KG1 (cell line): ENCODE measurements at regions not wholly inside any gene's neighbourhood (a gene's known extent, or its start where the extent isn't known, plus 50 kb on each side); places are given as distances from the start of the nearest gene placed in this dataset.
"Not testable (repeated sequence)": the region's sequence is repeated elsewhere in the genome, so short reads cannot be mapped to it uniquely, and the experiment has no call there.

ENCODE experiments used
- DNase-seq: peaks from one replicate; lab custom pipeline; 2025; lab: John Stamatoyannopoulos, UW

DNA sequence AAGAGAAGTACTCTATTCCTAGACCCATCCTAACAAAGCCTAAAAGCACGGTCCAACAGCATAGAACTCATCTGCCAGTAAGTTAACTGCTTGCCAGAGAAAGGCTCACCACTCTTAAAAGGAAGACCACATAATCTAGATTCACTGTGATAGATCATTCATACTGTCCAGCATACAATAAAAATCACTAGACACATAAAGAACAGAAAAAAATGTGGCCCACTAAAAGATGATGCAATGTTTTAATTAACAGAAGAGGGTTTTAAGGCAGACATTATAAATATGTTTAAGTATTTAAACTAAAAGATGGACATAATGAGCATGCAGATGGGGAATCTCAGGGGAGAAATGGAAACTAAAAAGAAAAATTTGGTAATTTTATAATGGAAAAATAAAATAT, 157.5 kb upstream of the CDH4 start:
- no peak for DNase-seq

DNA sequence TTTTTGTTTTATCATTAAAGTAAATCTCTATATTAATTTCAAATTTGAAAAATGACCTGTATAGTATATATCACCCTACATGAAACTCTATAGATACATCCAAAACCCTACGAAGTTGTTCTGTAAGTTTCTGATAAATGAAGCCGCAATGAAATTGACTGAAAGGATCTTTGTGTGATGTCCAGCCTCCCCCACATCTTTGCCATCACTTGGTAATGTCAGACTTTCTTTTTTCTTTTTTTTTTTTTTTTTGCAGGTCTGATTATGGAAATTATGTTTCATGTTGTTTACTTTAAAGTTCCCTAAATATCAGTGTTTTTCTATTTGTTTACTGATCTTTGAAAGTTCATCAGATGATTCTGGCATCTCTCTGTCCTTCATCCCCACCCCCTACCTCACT, 155.6 kb upstream of the CDH4 start:
- DNase-seq = no peak

DNA sequence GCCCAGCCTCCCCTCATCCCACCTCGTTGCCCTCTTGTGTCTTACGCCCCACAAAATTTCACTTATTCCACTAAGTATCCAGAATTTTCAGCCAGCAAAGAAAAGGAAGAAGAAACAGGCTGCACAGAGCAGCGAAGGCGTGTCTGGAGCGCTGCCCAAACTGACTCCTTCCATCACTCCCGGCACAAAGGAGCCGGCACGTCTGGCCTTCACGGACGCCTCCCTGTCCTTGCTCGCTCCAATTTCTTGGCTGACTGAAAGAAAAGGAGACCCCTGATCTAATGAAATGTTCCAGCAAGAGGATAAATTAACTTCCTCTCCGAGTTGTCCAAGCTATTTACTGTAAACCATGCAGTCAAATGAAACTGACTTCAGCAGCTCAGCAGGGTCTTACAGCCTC, 152.3 kb upstream of the CDH4 start:
- no peak for DNase-seq

DNA sequence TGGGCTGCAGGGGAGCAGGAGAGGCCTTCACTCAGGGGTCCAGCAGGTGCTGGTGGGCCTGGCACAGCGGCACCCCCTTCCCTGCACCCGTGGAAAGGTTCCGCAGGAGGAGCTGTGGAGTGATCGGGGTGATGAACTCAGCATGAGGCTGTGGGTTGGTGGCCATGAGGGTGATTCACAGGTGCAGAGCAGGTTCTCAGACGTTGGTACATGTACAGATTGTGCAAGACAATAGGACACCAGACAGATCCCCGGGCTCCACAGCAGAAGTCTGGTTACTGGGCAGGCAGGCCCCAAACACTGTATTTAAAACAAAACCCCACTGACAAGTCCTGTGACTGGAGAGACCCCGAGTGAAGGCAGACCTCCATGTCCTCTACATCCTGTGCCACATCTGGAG, 151.6 kb upstream of the CDH4 start:
- no peak for DNase-seq

DNA sequence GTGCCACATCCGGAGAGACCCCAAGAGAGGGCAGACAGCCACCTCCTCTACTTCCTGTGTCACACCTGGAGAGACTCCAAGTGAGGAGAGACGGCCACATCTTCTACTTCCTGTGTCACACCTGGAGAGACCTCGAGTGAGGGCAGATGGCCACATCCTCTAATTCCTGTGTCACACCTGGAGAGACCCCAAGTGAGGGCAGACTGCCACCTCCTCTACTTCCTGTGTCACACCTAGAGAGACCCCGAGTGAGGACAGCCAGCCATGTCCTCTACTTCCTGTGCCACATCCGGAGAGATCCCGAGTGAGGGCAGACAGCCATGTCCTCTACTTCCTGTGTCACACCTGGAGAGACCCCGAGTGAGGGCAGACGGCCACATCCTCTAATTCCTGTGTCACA, 150.7 kb upstream of the CDH4 start:
- not testable (repeated sequence) for DNase-seq

DNA sequence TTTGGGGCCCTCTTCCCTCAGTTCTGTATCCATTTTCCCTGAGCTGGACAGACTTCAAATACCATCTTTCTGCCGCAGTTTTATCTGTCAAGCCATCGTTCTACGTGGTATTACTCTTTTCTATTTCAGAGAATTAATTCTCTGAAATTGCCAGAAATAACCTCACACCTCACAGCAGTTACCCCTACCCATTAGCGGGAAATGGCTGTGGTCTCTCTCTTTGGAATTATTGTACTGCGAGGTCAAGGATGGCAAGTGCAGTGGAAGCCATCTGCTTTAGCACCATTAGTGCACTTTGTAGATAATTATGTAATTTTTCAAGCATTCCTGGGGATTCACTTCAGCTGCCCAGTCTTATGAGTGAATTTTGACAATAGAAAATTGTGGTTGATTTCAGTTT, 147.8 kb upstream of the CDH4 start:
- no peak for DNase-seq

DNA sequence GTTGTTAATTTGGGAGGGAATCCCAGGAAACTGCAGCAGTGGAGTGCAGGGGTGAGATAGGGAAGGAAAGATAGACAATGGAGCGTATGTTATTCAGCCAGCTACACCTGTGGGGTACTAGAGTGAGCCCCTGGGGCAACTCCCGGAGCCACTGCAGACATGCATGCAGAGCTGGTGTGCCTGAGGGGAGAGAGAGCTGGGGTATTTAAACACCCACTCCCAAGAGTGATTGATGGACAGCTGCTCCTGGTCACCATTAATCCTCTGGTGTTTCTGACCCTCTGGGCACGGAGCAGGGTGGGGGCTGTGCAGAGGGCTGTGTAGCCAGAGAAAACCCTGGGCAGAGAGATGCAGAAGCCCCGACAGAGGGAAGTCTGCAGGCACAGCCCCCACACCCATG, 146.7 kb upstream of the CDH4 start:
- no peak for DNase-seq

DNA sequence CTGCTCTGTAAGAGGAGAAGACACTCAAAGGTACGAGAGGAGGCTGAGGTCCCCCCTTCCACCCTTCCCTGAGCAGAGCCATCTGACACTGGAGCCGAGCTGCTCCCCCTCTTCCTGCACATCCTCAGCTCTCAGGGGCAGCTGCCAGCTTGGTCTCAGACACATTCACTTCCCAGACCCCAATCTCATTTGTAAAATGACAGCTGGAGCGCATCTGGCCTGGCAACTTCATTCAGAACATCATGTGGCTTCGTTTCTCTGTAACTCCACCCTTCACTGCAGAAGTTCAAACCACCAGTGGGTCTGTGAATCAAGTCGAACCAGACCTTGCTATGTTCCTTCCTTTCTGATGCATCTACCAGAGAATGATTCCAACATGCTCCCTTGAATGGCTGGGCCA, 145.6 kb upstream of the CDH4 start:
- DNase-seq = no peak

DNA sequence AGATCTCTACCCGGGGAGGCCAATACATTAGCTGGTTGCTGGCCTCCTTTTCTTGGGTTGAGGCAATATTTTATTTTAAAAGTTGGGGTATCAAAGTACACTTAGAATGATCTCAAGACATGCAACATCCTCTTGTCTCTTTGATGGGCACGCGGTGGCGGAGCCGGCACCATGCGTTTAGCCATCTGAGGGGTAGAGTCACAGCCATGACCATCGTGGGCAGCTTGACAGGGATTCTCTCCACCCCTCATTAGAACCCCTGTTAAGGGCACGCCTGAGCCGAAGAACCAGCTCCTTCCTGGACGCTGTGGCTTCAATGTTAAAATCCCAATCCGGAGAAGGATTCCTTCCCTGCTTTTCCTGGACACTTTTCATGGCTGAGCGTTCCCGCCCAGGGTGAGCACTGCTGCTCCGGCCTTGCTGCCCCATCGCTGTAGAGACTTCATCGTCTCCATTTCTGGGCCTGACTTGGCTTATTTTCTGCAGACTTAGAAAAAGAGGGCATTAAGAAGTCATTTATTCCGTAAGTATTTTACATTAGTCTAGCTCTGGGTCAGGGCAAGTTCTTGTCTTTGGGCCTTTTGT, 142.7 kb upstream of the CDH4 start:
- no peak for DNase-seq

DNA sequence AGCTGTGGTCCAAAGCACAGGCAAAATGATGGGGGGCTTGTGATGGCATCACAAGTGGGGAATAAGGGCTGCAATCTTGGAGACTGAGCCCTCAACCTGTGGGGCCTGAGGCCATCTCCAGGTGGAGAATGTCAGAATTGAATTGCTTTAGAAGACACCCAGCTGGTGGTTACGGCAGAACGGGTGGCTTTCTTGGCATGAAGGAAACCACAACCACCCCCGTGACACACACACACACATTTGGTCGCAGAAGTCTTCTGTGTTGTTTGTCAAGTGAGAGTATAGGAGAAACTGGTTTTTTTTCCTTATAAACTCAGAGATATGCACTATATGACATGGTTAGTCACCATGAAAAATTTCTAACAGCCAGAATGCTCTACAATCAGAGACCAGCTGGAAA, 139.5 kb upstream of the CDH4 start:
- DNase-seq = no peak

DNA sequence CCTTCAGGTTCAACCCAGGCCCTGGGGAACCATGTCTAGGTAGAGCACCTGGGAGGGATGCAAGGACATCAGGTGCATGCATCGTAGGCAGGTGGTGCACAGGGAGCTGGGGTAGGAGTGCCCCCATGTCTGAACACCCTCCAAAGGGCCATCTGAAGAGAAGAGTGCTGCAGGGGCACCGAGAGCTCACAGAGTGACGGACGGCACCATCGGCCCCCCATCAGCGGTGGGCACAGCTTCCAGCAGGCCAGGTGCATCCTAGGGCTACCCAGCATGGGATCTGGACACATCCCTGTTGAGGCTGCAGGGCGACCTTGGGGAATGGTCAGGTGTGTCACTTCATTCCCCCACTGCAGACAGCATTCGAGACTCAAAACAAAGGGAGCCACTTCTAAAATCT, 138.3 kb upstream of the CDH4 start:
- DNase-seq = no peak

DNA sequence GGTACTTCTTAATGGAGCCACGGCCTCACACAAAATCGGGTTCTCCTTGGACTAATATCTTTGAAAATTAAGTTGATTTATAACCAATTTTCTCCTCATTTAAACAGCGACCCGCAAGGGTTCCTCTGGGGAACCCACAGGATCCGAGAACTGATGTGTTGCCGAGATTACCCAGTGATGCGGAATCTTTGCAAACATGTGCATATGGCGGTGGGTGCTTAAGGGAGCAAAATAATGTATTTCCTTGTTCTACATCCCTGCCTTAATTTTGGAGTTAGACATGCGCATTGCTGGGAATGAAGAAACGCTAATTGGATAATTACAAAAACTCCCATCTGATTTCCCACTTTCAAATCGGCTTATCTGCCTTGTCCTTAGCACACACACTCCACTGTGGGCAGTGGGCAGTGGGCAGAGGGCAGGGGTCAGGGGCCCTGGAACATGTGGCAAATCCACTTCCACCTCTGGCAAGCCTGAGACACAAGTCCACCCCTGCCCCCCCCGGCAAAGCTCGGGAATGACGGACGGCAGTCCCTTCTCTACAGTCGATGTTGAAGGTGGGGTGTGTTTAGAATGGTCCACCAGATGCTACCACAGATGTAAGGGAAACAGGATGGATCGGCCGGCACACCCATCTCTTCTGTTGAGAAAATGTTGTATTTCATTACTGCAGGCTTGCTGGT, 137.4 kb upstream of the CDH4 start:
- no peak for DNase-seq

DNA sequence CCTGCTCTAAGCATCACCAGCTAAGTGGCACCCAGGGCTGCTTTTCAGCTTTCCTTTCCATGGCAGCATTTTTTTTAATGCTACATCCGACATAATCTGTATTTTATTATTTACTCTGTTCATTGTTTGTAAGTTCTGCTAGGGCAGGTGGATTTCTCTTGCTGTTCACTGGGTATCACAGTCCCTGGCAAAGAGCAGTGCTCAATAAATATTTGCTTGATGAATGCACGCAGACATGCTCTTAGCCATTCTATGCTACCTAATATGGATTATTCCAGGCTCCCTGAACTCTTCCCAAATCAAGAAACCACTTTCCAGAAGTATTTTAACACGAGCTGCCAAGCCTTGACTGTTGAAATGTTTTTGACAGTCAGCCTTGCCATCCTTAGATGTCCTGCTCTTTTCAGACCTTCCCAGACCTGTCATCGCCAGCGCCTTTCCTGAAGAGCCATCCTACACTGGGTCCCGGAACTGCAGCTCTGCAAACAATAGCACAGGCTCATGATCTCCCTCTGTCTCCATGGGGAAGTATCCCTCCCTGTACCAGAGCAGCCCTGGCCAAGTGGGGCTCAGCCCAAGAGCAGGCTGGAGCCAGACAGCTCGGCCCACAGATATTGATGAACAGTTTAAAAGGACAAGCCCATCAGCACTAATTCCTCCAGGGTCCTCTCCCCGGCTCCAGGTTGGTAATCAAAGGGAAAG, 136.5 kb upstream of the CDH4 start:
- no peak for DNase-seq

DNA sequence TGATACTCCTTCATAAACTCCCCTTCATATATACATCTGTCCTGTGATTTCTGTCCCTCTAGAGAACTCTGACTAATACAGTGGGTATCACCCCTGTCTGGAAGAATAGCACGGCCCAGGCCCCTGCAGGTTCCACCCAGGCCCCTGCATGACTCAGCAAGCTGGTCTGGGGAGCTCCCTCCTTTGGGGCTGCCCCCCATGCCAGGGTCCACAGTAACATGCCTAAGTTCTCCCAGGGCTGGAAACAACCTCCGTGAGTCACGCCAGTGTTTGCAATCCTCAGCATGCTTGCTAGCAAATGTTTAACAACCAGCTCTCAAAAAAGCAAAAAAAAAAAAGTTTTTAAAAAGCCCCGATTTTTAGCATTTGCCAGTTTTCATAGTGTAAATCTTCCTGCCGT, 134.3 kb upstream of the CDH4 start:
- DNase-seq = no peak

DNA sequence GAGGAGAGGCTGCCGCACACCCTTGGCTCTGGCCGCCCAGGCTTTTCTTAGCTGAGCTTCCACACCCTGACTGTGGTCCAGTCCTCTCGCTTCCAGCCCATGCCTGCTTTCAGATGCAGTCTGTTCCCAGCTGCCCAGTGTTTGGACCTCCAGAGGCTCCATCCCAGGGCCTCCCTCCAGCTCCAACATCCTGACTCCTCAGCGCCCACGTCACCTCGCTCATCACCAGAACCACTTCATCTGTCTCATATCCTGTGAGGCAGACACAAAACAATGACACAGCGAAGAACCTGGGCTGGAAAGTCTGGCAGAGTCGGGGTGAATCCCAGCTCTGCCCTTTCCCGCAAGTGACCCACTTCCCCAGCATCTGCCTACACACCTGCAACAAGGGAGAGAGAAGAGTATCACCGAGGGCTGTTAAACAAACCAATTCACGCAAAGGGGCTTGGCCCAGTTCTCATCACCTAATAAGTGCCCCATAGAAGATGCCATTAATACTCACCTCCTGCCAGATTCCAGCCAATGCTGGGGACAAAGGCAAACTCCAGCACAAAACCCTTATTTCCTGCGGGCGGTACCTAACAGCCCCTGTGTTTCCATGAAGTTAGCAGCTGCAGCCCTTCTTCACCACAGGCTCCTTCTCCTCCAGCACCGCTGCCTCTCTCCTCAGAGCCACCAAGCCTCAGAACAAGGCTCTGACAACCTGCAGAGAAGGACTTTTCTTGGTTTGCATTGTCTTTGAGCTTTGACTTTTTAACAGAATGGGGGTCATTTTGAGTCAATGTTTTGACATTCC, 133.4 kb upstream of the CDH4 start:
- DNase-seq = no peak

DNA sequence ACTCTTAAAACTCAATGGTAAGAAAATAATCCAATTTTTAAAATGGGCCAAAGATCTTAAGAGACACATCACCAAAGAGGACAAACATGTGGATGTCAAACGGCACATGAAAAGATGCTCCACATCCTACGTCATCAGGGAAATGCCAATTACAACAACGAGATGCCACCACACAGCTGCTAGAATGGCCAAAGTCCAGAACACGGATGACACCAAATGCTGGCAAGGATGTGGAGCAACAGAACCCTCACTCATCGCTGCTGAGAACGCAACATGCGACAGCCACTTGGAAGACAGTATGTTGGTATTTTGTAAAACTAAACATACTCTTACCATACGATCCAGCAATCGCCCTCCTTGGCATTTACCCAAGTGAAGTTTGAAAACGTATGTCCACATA, 132.8 kb upstream of the CDH4 start:
- no peak for DNase-seq

DNA sequence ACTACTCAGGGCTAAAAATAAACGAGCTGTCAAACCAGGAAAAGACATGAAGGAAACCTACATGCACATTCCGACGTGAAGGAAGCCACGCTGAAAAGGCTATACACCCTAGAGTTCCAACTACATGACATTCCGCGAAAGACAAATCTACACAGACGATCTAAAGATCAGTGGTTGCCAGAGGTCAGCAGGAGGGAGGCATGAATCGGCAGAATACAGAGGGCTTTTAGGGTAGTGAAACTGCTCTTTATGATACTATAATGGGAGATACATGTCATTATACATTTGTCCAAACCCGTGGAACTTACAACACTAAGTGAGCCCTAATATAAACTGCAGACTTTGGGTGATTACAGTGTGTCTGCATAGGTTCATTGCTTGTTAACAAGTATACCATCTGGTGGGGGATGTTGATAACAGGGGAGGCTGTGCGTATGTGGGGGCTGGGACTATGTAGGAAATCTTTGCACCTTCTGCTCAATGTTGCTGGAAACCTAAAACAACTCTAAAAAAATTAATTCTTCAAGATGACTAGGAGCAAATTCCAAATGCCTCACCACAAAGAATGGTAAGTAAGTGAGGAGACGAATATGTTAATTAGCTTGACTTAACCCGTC, 132.2 kb upstream of the CDH4 start:
- no peak for DNase-seq

DNA sequence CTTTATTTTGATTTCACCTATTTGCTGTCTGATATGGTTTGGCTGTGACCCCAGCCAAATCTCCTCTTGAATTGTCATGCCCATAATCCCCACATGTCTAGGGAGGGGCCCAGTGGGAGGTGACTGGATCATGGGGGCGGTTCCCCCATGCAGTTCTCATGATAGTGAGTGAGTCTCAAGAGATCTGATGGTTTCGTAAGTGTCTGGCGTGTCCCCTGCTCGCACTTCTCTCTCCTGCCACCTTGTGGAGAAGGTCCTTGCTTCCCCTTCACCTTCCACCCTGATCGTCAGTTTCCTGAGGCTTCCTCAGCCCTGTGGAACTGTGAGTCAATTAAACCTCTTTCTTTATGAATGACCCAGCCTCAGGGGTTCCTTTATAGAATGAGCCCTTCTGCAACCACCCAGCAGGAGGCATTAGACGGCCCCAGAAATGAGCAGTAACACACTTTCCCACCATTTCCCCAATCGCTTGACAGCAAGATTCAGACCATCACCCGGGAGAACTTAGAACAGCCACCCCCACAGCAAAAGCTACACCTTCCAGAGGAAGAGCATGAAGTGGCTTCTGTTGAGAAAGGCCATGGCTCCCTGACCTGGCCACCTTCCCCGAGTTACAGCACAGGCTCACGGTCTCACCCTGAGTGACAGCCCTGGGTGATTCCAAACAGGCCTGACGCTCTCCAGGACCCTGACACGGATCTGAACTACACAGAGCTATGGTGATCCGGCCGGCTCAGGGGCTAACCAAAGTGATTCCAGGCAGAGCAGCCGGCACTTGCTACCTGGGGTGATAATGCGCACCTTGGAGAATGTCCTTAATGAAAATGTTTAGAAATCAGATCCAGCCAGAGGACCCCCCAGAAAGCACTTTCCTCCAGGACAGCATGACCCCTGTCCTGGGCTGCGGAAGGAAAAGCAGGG, 131.2 kb upstream of the CDH4 start:
- DNase-seq = peak; percentile 13

DNA sequence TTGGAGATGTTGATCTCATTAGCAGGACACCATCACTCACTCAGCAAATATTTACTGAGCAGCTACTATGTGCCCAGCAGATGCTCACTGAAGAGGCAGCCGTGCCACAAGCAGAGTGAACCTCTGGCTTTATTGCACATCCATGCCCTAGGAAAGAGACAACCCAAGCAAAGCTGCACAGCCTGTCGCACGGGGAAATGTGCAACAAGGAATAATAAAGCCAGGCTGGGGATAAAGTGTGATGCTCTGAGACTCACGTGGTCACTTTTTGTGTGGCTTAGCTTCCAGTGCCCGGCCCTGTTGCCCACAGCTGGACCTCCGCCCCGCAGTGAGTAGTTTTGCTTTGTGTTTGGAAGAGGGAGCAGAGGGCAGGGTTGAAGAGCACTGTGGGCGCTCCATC, 130.4 kb upstream of the CDH4 start:
- no peak for DNase-seq

DNA sequence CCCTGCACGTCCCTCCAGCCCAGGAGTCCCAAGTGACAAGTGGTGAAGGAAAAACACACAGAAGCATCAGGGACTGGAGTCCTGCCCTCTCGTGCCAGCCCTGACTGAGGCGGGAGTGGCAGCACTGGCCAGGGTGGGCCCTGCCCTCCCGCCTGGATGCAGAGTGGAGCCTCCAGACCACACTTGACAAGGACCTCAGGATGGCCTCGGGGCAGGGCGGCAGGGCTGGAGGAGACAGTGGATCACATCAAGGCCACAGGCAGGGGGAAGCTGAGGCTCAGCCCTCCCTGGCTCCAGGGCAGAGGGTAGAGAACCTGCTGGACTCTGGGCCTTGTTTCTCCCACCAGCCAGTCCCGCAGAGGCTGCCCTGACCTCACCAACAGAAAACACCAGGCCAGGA, 128.8 kb upstream of the CDH4 start:
- DNase-seq = no peak

DNA sequence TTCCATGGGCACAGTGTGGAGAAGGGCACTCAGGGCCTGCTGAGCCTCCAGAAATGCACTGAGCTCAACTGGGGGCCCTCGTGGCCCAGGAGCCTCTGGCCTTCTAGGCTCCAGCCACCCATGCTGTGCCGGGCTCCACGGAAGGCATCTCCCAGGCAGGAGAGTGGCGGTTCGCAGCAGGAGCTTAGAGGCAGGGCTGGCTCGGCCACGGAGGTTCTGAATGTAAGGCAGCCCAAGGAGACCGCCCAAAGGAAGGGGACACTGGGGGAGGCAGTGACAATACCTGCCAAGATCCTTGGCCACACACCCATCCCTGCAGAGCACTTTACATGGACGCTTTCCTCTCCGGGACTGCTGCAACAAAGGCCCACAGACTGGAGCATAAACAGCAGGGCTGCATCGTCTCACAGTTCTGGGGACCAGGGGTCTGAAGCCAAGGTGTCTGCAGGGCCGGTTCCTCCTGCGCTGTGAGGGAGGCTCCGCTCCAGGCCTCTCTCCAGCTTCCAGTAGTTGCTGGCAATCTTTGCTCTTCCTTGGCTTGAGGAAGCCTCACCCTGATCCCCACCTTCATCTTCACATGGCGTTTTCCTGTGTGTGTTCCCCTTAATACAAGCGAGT, 128.2 kb upstream of the CDH4 start:
- DNase-seq = no peak
